22Rv1 (cell line): ENCODE measurements at regions not wholly inside any gene's neighbourhood (a gene's known extent, or its start where the extent isn't known, plus 50 kb on each side); places are given as distances from the start of the nearest gene placed in this dataset.

Source experiments
- CTCF ChIP-seq: fragments of 450-650 bp; IDR thresholded peaks from 2 replicates; pipeline ENCODE4 v1.5.1; 2017; ENCODE audit warnings: mild to moderate bottlenecking
- ZFX ChIP-seq: fragments of 450-650 bp; IDR thresholded peaks from 2 replicates; pipeline ENCODE4 v1.6.1; 2017; ENCODE audit warnings: antibody characterized with exemption, borderline replicate concordance

DNA sequence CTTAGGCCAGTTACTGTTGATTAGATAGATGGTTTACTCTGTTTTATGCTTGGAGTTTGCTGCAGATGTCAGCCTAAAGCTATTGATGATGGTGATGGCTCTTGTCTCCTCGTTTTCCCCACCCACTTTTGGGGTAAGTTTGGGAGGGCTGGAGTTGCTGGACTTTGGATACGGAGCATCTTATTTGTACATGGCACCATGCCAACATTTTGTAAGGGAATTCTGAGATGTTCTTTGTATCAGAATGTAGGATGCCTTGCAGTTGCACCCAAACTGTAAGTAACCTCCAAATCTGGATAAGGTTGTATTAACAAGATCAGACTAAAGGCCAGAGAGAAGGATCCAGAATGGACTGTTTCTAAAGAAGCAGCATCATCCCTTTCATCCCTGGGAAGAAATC lies 551.9 kb upstream of the ZFHX3 start:
- TF ChIP-seq CTCF (no peak), ZFX (no peak)
